ENCODE measurements at regions not wholly inside any gene's neighbourhood (a gene's known extent, or its start where the extent isn't known, plus 50 kb on each side); places are given as distances from the start of the nearest gene placed in this dataset.

- no peaks in the 10 kb centered on the region for H3K4me1 ChIP-seq
- no peak for DNase-seq (ENCODE audit: low spot score in 2 of 2)
Measured at GRCh38 chr13:64417581-64417980, 2812.6 kb downstream of the PCDH9 start.

GRCh38 chr13:64414381-64414780 lies 2815.8 kb downstream of the PCDH9 start:
- no peaks in the 10 kb centered on the region for H3K27me3 ChIP-seq
- no peaks in the 10 kb centered on the region for H3K4me1 ChIP-seq
- no peak overlapping the region for H3K4me3 ChIP-seq
- no peaks in the 10 kb centered on the region for H3K9me3 ChIP-seq
- DNase-seq (ENCODE audit: low spot score in 2 of 2) = no peak
- H3K36me3 ChIP-seq = no peaks in the 10 kb centered on the region
- H3K27ac ChIP-seq = no peak overlapping the region
- TF ChIP-seq POLR2A (IDR thresholded peaks at IDR 0.05) (no peak), EP300 (IDR thresholded peaks at IDR 0.05) (no peak), CTCF (IDR thresholded peaks at IDR 0.05) (no peak)

More at GRCh38 chr13:64417581-64417980, 2812.6 kb downstream of the PCDH9 start:
- no peaks in the 10 kb centered on the region for H3K27me3 ChIP-seq
- no peak for TF ChIP-seq CTCF (IDR thresholded peaks at IDR 0.05)
- no peak for TF ChIP-seq EP300 (IDR thresholded peaks at IDR 0.05)
- TF ChIP-seq POLR2A (IDR thresholded peaks at IDR 0.05) = no peak
- H3K27ac ChIP-seq = no peak overlapping the region
- WGBS, 2 donors = 96 to 99% methylated on average over 3 of the region's 3 CpGs
- no peaks in the 10 kb centered on the region for H3K36me3 ChIP-seq
- H3K4me3 ChIP-seq = no peak overlapping the region
- H3K9me3 ChIP-seq = no peaks in the 10 kb centered on the region

GRCh38 chr13:64413529-64413928 lies 2816.6 kb downstream of the PCDH9 start:
- DNase-seq (ENCODE audit: low spot score in 2 of 2) = no peak
- TF ChIP-seq EP300 (IDR thresholded peaks at IDR 0.05) (no peak), POLR2A (IDR thresholded peaks at IDR 0.05) (no peak), CTCF (IDR thresholded peaks at IDR 0.05) (no peak)
- no peak overlapping the region for H3K4me3 ChIP-seq
- no peak overlapping the region for H3K27ac ChIP-seq
- no peaks in the 10 kb centered on the region for H3K4me1 ChIP-seq
- H3K27me3 ChIP-seq = no peaks in the 10 kb centered on the region
- H3K9me3 ChIP-seq = no peaks in the 10 kb centered on the region
- H3K36me3 ChIP-seq = no peaks in the 10 kb centered on the region

- Histone ChIP-seq H3K4me3 (no peak overlapping the region), H3K36me3 (no peaks in the 10 kb centered on the region), H3K27ac (no peak overlapping the region), H3K9me3 (no peaks in the 10 kb centered on the region), H3K27me3 (no peaks in the 10 kb centered on the region), H3K4me1 (no peaks in the 10 kb centered on the region)
- no peak for DNase-seq (ENCODE audit: low spot score in 2 of 2)
- 81 to 83% methylated on average over 5 of the region's 5 CpGs for WGBS, 2 donors
- TF ChIP-seq POLR2A (IDR thresholded peaks at IDR 0.05) (no peak), EP300 (IDR thresholded peaks at IDR 0.05) (no peak), CTCF (IDR thresholded peaks at IDR 0.05) (no peak)
Measured at GRCh38 chr13:64410276-64411053, 2819.7 kb downstream of the PCDH9 start.

- Histone ChIP-seq H3K9me3 (no peaks in the 10 kb centered on the region), H3K4me1 (peaks cover 0 to 13% (median 0%) of the 10 kb centered on the region in 4 donors), H3K4me3 (no peak overlapping the region), H3K27me3 (no peaks in the 10 kb centered on the region), H3K27ac (no peak overlapping the region), H3K36me3 (no peaks in the 10 kb centered on the region)
- no peak for TF ChIP-seq CTCF (IDR thresholded peaks at IDR 0.05)
- TF ChIP-seq EP300 (IDR thresholded peaks at IDR 0.05) = no peak
- 15 to 20% methylated on average over 2 of the region's 2 CpGs for WGBS, 2 donors
- no peak for DNase-seq (ENCODE audit: low spot score in 2 of 2)
Measured at GRCh38 chr13:64397701-64398100, 2832.4 kb downstream of the PCDH9 start.
